ENCODE measurements at regions not wholly inside any gene's neighbourhood (a gene's known extent, or its start where the extent isn't known, plus 50 kb on each side); places are given as distances from the start of the nearest gene placed in this dataset.

DNA sequence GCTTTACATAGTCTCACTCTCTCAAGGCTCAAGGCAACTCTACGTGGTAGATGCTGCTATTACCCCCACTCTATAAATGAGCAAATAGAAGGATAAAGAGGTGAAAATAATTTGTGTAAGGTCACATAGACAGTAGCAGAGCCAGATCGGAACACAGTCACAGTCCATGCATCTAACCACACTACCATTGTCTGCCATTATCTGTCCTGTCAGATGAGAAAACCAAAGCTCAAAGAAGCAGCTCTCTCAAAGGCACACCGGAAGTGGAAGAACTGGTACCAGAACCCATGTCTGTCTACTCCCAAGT, 134.4 kb upstream of the NUDT4 start:
- TF ChIP-seq, protein P1, sequence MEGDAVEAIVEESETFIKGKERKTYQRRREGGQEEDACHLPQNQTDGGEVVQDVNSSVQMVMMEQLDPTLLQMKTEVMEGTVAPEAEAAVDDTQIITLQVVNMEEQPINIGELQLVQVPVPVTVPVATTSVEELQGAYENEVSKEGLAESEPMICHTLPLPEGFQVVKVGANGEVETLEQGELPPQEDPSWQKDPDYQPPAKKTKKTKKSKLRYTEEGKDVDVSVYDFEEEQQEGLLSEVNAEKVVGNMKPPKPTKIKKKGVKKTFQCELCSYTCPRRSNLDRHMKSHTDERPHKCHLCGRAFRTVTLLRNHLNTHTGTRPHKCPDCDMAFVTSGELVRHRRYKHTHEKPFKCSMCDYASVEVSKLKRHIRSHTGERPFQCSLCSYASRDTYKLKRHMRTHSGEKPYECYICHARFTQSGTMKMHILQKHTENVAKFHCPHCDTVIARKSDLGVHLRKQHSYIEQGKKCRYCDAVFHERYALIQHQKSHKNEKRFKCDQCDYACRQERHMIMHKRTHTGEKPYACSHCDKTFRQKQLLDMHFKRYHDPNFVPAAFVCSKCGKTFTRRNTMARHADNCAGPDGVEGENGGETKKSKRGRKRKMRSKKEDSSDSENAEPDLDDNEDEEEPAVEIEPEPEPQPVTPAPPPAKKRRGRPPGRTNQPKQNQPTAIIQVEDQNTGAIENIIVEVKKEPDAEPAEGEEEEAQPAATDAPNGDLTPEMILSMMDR (conservative IDR thresholded peaks at IDR 0.05; ENCODE audit: low read depth in 2 of 2) = no peak
- TF ChIP-seq EZH2 (IDR thresholded peaks at IDR 0.05; ENCODE audit: low read depth, unreplicated experiment) (no peak), STAT1 (IDR thresholded peaks at IDR 0.05; ENCODE audit: unreplicated experiment) (no peak), POLR2AphosphoS5 (IDR thresholded peaks at IDR 0.05; ENCODE audit: low read depth) (no peak), ZNF331 (CRISPR knock-in tag; IDR thresholded peaks at IDR 0.05; ENCODE audit: low read depth) (no peak), EZH2phosphoT487 (IDR thresholded peaks at IDR 0.05; ENCODE audit: unreplicated experiment) (no peak), CREB1 (CRISPR knock-in tag; IDR thresholded peaks at IDR 0.05; ENCODE audit: low read depth) (no peak), ZNF114 (CRISPR knock-in tag; IDR thresholded peaks at IDR 0.05) (no peak), NANOG (IDR thresholded peaks at IDR 0.05; ENCODE audit: borderline replicate concordance) (no peak), JUNB (IDR thresholded peaks at IDR 0.05; ENCODE audit: unreplicated experiment) (no peak), ETS1 (IDR thresholded peaks at IDR 0.05) (no peak)
- TF ChIP-seq, protein P2, sequence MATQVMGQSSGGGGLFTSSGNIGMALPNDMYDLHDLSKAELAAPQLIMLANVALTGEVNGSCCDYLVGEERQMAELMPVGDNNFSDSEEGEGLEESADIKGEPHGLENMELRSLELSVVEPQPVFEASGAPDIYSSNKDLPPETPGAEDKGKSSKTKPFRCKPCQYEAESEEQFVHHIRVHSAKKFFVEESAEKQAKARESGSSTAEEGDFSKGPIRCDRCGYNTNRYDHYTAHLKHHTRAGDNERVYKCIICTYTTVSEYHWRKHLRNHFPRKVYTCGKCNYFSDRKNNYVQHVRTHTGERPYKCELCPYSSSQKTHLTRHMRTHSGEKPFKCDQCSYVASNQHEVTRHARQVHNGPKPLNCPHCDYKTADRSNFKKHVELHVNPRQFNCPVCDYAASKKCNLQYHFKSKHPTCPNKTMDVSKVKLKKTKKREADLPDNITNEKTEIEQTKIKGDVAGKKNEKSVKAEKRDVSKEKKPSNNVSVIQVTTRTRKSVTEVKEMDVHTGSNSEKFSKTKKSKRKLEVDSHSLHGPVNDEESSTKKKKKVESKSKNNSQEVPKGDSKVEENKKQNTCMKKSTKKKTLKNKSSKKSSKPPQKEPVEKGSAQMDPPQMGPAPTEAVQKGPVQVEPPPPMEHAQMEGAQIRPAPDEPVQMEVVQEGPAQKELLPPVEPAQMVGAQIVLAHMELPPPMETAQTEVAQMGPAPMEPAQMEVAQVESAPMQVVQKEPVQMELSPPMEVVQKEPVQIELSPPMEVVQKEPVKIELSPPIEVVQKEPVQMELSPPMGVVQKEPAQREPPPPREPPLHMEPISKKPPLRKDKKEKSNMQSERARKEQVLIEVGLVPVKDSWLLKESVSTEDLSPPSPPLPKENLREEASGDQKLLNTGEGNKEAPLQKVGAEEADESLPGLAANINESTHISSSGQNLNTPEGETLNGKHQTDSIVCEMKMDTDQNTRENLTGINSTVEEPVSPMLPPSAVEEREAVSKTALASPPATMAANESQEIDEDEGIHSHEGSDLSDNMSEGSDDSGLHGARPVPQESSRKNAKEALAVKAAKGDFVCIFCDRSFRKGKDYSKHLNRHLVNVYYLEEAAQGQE (IDR thresholded peaks at IDR 0.05; ENCODE audit: unreplicated experiment) = no peak
